ENCODE measurements at regions not wholly inside any gene's neighbourhood (a gene's known extent, or its start where the extent isn't known, plus 50 kb on each side); places are given as distances from the start of the nearest gene placed in this dataset.

- Histone ChIP-seq H3K4me3 (ENCODE audit: low read length) (no peak overlapping the region), H3K9me3 (ENCODE audit: control insufficient read depth, low read length) (no peaks in the 10 kb centered on the region), H3K4me1 (ENCODE audit: control insufficient read depth, insufficient read depth, low read length) (no peaks in the 10 kb centered on the region), H3K36me3 (ENCODE audit: control insufficient read depth, insufficient read depth, low read length, severe bottlenecking) (no peaks in the 10 kb centered on the region), H3K27me3 (replicated peaks; ENCODE audit: control insufficient read depth, insufficient read depth, low read length) (no peaks in the 10 kb centered on the region), H3K9ac (ENCODE audit: low read length) (no peak overlapping the region)
- DNase-seq (ENCODE audit: low read depth), result no peak
These were observed 782.9 kb downstream of the GALR1 start for GRCh38 chr18:78032574-78032973.

GRCh38 chr18:78034755-78035154 lies 785.1 kb downstream of the GALR1 start:
- no peaks in the 10 kb centered on the region for H3K27me3 ChIP-seq (replicated peaks; ENCODE audit: control insufficient read depth, insufficient read depth, low read length)
- no peak overlapping the region for H3K9ac ChIP-seq (ENCODE audit: low read length)
- H3K9me3 ChIP-seq (ENCODE audit: control insufficient read depth, low read length), result peaks cover 10% of the 10 kb centered on the region
- DNase-seq (ENCODE audit: low read depth), result no peak
- H3K36me3 ChIP-seq (ENCODE audit: control insufficient read depth, insufficient read depth, low read length, severe bottlenecking), result no peaks in the 10 kb centered on the region
- H3K4me3 ChIP-seq (ENCODE audit: low read length), result no peak overlapping the region
- no peaks in the 10 kb centered on the region for H3K4me1 ChIP-seq (ENCODE audit: control insufficient read depth, insufficient read depth, low read length)

- Histone ChIP-seq H3K9me3 (ENCODE audit: control insufficient read depth, low read length) (peaks cover 39% of the 10 kb centered on the region), H3K9ac (ENCODE audit: low read length) (no peak overlapping the region), H3K4me1 (ENCODE audit: control insufficient read depth, insufficient read depth, low read length) (no peaks in the 10 kb centered on the region), H3K36me3 (ENCODE audit: control insufficient read depth, insufficient read depth, low read length, severe bottlenecking) (no peaks in the 10 kb centered on the region), H3K27me3 (replicated peaks; ENCODE audit: control insufficient read depth, insufficient read depth, low read length) (no peaks in the 10 kb centered on the region), H3K4me3 (ENCODE audit: low read length) (no peak overlapping the region)
- no peak for DNase-seq (ENCODE audit: low read depth)
These were observed 791.6 kb downstream of the GALR1 start for GRCh38 chr18:78041218-78041617.

- Histone ChIP-seq H3K9ac (ENCODE audit: low read length) (no peak overlapping the region), H3K9me3 (ENCODE audit: control insufficient read depth, low read length) (peaks cover 13% of the 10 kb centered on the region), H3K36me3 (ENCODE audit: control insufficient read depth, insufficient read depth, low read length, severe bottlenecking) (no peaks in the 10 kb centered on the region), H3K4me3 (ENCODE audit: low read length) (no peak overlapping the region), H3K4me1 (ENCODE audit: control insufficient read depth, insufficient read depth, low read length) (no peaks in the 10 kb centered on the region), H3K27me3 (replicated peaks; ENCODE audit: control insufficient read depth, insufficient read depth, low read length) (no peaks in the 10 kb centered on the region)
- no peak for DNase-seq (ENCODE audit: low read depth)
These were observed 797.0 kb downstream of the GALR1 start for GRCh38 chr18:78046631-78047030.

- no peaks in the 10 kb centered on the region for H3K27me3 ChIP-seq (replicated peaks; ENCODE audit: control insufficient read depth, insufficient read depth, low read length)
- H3K9me3 ChIP-seq (ENCODE audit: control insufficient read depth, low read length), result no peaks in the 10 kb centered on the region
- no peak overlapping the region for H3K4me3 ChIP-seq (ENCODE audit: low read length)
- no peaks in the 10 kb centered on the region for H3K36me3 ChIP-seq (ENCODE audit: control insufficient read depth, insufficient read depth, low read length, severe bottlenecking)
- no peaks in the 10 kb centered on the region for H3K4me1 ChIP-seq (ENCODE audit: control insufficient read depth, insufficient read depth, low read length)
- DNase-seq (ENCODE audit: low read depth), result no peak
- no peak overlapping the region for H3K9ac ChIP-seq (ENCODE audit: low read length)
These were observed 799.6 kb downstream of the GALR1 start for GRCh38 chr18:78049281-78049680.

- Histone ChIP-seq H3K4me3 (ENCODE audit: low read length) (no peak overlapping the region), H3K36me3 (ENCODE audit: control insufficient read depth, insufficient read depth, low read length, severe bottlenecking) (no peaks in the 10 kb centered on the region), H3K4me1 (ENCODE audit: control insufficient read depth, insufficient read depth, low read length) (no peaks in the 10 kb centered on the region), H3K27me3 (replicated peaks; ENCODE audit: control insufficient read depth, insufficient read depth, low read length) (no peaks in the 10 kb centered on the region), H3K9me3 (ENCODE audit: control insufficient read depth, low read length) (no peaks in the 10 kb centered on the region), H3K9ac (ENCODE audit: low read length) (no peak overlapping the region)
- DNase-seq (ENCODE audit: low read depth), result no peak
These were observed 805.2 kb downstream of the GALR1 start for GRCh38 chr18:78054801-78055200.

- Histone ChIP-seq H3K27me3 (replicated peaks; ENCODE audit: control insufficient read depth, insufficient read depth, low read length) (no peaks in the 10 kb centered on the region), H3K4me1 (ENCODE audit: control insufficient read depth, insufficient read depth, low read length) (no peaks in the 10 kb centered on the region), H3K36me3 (ENCODE audit: control insufficient read depth, insufficient read depth, low read length, severe bottlenecking) (no peaks in the 10 kb centered on the region), H3K9me3 (ENCODE audit: control insufficient read depth, low read length) (no peaks in the 10 kb centered on the region), H3K4me3 (ENCODE audit: low read length) (no peak overlapping the region), H3K9ac (ENCODE audit: low read length) (no peak overlapping the region)
- DNase-seq (ENCODE audit: low read depth), result no peak
These were observed 806.4 kb downstream of the GALR1 start for GRCh38 chr18:78056011-78056410.

- Histone ChIP-seq H3K9me3 (ENCODE audit: control insufficient read depth, low read length) (peaks cover 4% of the 10 kb centered on the region), H3K4me1 (ENCODE audit: control insufficient read depth, insufficient read depth, low read length) (no peaks in the 10 kb centered on the region), H3K36me3 (ENCODE audit: control insufficient read depth, insufficient read depth, low read length, severe bottlenecking) (no peaks in the 10 kb centered on the region), H3K27me3 (replicated peaks; ENCODE audit: control insufficient read depth, insufficient read depth, low read length) (peaks cover 6% of the 10 kb centered on the region), H3K4me3 (ENCODE audit: low read length) (no peak overlapping the region), H3K9ac (ENCODE audit: low read length) (no peak overlapping the region)
- no peak for DNase-seq (ENCODE audit: low read depth)
These were observed 820.4 kb downstream of the GALR1 start for GRCh38 chr18:78069784-78070664.

GRCh38 chr18:78071166-78071710 lies 821.6 kb downstream of the GALR1 start:
- no peaks in the 10 kb centered on the region for H3K36me3 ChIP-seq (ENCODE audit: control insufficient read depth, insufficient read depth, low read length, severe bottlenecking)
- no peak for DNase-seq (ENCODE audit: low read depth)
- no peak overlapping the region for H3K4me3 ChIP-seq (ENCODE audit: low read length)
- H3K4me1 ChIP-seq (ENCODE audit: control insufficient read depth, insufficient read depth, low read length), result no peaks in the 10 kb centered on the region
- H3K27me3 ChIP-seq (replicated peaks; ENCODE audit: control insufficient read depth, insufficient read depth, low read length), result peaks cover 6% of the 10 kb centered on the region
- peaks cover 3% of the 10 kb centered on the region for H3K9me3 ChIP-seq (ENCODE audit: control insufficient read depth, low read length)
- no peak overlapping the region for H3K9ac ChIP-seq (ENCODE audit: low read length)

GRCh38 chr18:78071776-78072175 lies 822.1 kb downstream of the GALR1 start:
- DNase-seq (ENCODE audit: low read depth), result no peak
- no peak overlapping the region for H3K9ac ChIP-seq (ENCODE audit: low read length)
- H3K36me3 ChIP-seq (ENCODE audit: control insufficient read depth, insufficient read depth, low read length, severe bottlenecking), result no peaks in the 10 kb centered on the region
- H3K9me3 ChIP-seq (ENCODE audit: control insufficient read depth, low read length), result no peaks in the 10 kb centered on the region
- H3K27me3 ChIP-seq (replicated peaks; ENCODE audit: control insufficient read depth, insufficient read depth, low read length), result peaks cover 6% of the 10 kb centered on the region
- no peaks in the 10 kb centered on the region for H3K4me1 ChIP-seq (ENCODE audit: control insufficient read depth, insufficient read depth, low read length)
- H3K4me3 ChIP-seq (ENCODE audit: low read length), result no peak overlapping the region

- Histone ChIP-seq H3K9me3 (ENCODE audit: control insufficient read depth, low read length) (no peaks in the 10 kb centered on the region), H3K4me3 (ENCODE audit: low read length) (no peak overlapping the region), H3K9ac (ENCODE audit: low read length) (no peak overlapping the region), H3K27me3 (replicated peaks; ENCODE audit: control insufficient read depth, insufficient read depth, low read length) (peaks cover 6% of the 10 kb centered on the region), H3K36me3 (ENCODE audit: control insufficient read depth, insufficient read depth, low read length, severe bottlenecking) (no peaks in the 10 kb centered on the region), H3K4me1 (ENCODE audit: control insufficient read depth, insufficient read depth, low read length) (no peaks in the 10 kb centered on the region)
- no peak for DNase-seq (ENCODE audit: low read depth)
These were observed 822.7 kb downstream of the GALR1 start for GRCh38 chr18:78072375-78072774.
